Peyer's patch (tissue), 4 donors: ENCODE measurements at regions not wholly inside any gene's neighbourhood (a gene's known extent, or its start where the extent isn't known, plus 50 kb on each side); places are given as distances from the start of the nearest gene placed in this dataset.

Experiments used
- POLR2A ChIP-seq, 2 donors: fragments of 450-650 bp; IDR thresholded peaks; one replicate each; pipeline ENCODE4 v1.5.1; 2017; ENCODE audit warnings: antibody characterized with exemption in 2 of 2, mild to moderate bottlenecking in 2 of 2, moderate library complexity in 2 of 2
- TF ChIP-seq, protein P1 (sequence below), 6 experiments: fragments of 450-650 bp in 4 of 6; fragments of 200-600 bp in 2 of 6; sonication (generic) in 1 of 6; IDR thresholded peaks; one replicate each; pipeline ENCODE4 v1.5.1; 2017 to 2019; ENCODE audit warnings: antibody characterized with exemption in 6 of 6, mild to moderate bottlenecking in 3 of 6, moderate library complexity in 1 of 6

- TF ChIP-seq, protein P1, sequence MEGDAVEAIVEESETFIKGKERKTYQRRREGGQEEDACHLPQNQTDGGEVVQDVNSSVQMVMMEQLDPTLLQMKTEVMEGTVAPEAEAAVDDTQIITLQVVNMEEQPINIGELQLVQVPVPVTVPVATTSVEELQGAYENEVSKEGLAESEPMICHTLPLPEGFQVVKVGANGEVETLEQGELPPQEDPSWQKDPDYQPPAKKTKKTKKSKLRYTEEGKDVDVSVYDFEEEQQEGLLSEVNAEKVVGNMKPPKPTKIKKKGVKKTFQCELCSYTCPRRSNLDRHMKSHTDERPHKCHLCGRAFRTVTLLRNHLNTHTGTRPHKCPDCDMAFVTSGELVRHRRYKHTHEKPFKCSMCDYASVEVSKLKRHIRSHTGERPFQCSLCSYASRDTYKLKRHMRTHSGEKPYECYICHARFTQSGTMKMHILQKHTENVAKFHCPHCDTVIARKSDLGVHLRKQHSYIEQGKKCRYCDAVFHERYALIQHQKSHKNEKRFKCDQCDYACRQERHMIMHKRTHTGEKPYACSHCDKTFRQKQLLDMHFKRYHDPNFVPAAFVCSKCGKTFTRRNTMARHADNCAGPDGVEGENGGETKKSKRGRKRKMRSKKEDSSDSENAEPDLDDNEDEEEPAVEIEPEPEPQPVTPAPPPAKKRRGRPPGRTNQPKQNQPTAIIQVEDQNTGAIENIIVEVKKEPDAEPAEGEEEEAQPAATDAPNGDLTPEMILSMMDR (IDR thresholded peaks at IDR 0.05): no peak
- no peak for TF ChIP-seq POLR2A (IDR thresholded peaks at IDR 0.05)
Observed at GRCh38 chrX:42123369-42123768, 200.0 kb upstream of the CASK start.
